ENCODE measurements at regions not wholly inside any gene's neighbourhood (a gene's known extent, or its start where the extent isn't known, plus 50 kb on each side); places are given as distances from the start of the nearest gene placed in this dataset.

- Histone ChIP-seq H3K27ac (ENCODE audit: low read depth in 1 of 2, low read length in 1 of 2) (no peak overlapping the region), H3K4me1 (ENCODE audit: control insufficient read depth in 2 of 2, insufficient read depth in 2 of 2, low read length in 2 of 2) (no peaks in the 10 kb centered on the region)
- 97% methylated on average over 3 of the region's 3 CpGs for WGBS
These were observed 277.4 kb upstream of the GRIP1 start for GRCh38 chr12:66956300-66956699.

GRCh38 chr12:66959276-66959675 lies 280.4 kb upstream of the GRIP1 start:
- Histone ChIP-seq H3K36me3 (ENCODE audit: control insufficient read depth in 2 of 2, insufficient read depth in 2 of 2, low read length in 1 of 2) (no peaks in the 10 kb centered on the region), H3K4me3 (ENCODE audit: low read length in 2 of 2) (no peak overlapping the region), H3K27me3 (ENCODE audit: control insufficient read depth in 2 of 2, insufficient read depth in 1 of 2, low read length in 1 of 2) (no peaks in the 10 kb centered on the region), H3K4me1 (ENCODE audit: control insufficient read depth in 2 of 2, insufficient read depth in 2 of 2, low read length in 2 of 2) (peaks cover 0 to under 1% of the 10 kb centered on the region in 2 donors), H3K9me3 (ENCODE audit: control insufficient read depth in 2 of 2, insufficient read depth in 1 of 2, low read length in 1 of 2) (no peaks in the 10 kb centered on the region), H3K27ac (ENCODE audit: low read depth in 1 of 2, low read length in 1 of 2) (no peak overlapping the region)
- WGBS: 88% methylated on average over 2 of the region's 2 CpGs
- no peak for DNase-seq (ENCODE audit: low read depth in 6 of 9, low spot score in 9 of 9)

More at GRCh38 chr12:66956300-66956699, 277.4 kb upstream of the GRIP1 start:
- no peaks in the 10 kb centered on the region for H3K27me3 ChIP-seq (ENCODE audit: control insufficient read depth in 2 of 2, insufficient read depth in 1 of 2, low read length in 1 of 2)
- H3K36me3 ChIP-seq (ENCODE audit: control insufficient read depth in 2 of 2, insufficient read depth in 2 of 2, low read length in 1 of 2): no peaks in the 10 kb centered on the region
- no peak for DNase-seq (ENCODE audit: low read depth in 6 of 9, low spot score in 9 of 9)
- no peaks in the 10 kb centered on the region for H3K9me3 ChIP-seq (ENCODE audit: control insufficient read depth in 2 of 2, insufficient read depth in 1 of 2, low read length in 1 of 2)
- H3K4me3 ChIP-seq (ENCODE audit: low read length in 2 of 2): no peak overlapping the region

- Histone ChIP-seq H3K27ac (ENCODE audit: low read depth in 1 of 2, low read length in 1 of 2) (no peak overlapping the region), H3K36me3 (ENCODE audit: control insufficient read depth in 2 of 2, insufficient read depth in 2 of 2, low read length in 1 of 2) (no peaks in the 10 kb centered on the region), H3K9me3 (ENCODE audit: control insufficient read depth in 2 of 2, insufficient read depth in 1 of 2, low read length in 1 of 2) (no peaks in the 10 kb centered on the region), H3K27me3 (ENCODE audit: control insufficient read depth in 2 of 2, insufficient read depth in 1 of 2, low read length in 1 of 2) (no peaks in the 10 kb centered on the region), H3K4me3 (ENCODE audit: low read length in 2 of 2) (no peak overlapping the region), H3K4me1 (ENCODE audit: control insufficient read depth in 2 of 2, insufficient read depth in 2 of 2, low read length in 2 of 2) (peaks cover 0 to 2% of the 10 kb centered on the region in 2 donors)
- WGBS: 100% methylated on average over 1 of the region's 1 CpG
- DNase-seq (ENCODE audit: low read depth in 6 of 9, low spot score in 9 of 9): no peak
These were observed 281.1 kb upstream of the GRIP1 start for GRCh38 chr12:66960006-66960405.

- Histone ChIP-seq H3K36me3 (ENCODE audit: control insufficient read depth in 2 of 2, insufficient read depth in 2 of 2, low read length in 1 of 2) (no peaks in the 10 kb centered on the region), H3K9me3 (ENCODE audit: control insufficient read depth in 2 of 2, insufficient read depth in 1 of 2, low read length in 1 of 2) (no peaks in the 10 kb centered on the region), H3K4me1 (ENCODE audit: control insufficient read depth in 2 of 2, insufficient read depth in 2 of 2, low read length in 2 of 2) (peaks cover 0 to 2% of the 10 kb centered on the region in 2 donors), H3K27me3 (ENCODE audit: control insufficient read depth in 2 of 2, insufficient read depth in 1 of 2, low read length in 1 of 2) (no peaks in the 10 kb centered on the region), H3K27ac (ENCODE audit: low read depth in 1 of 2, low read length in 1 of 2) (no peak overlapping the region), H3K4me3 (ENCODE audit: low read length in 2 of 2) (no peak overlapping the region)
- WGBS: 95% methylated on average over 6 of the region's 6 CpGs
- no peak for DNase-seq (ENCODE audit: low read depth in 6 of 9, low spot score in 9 of 9)
These were observed 282.1 kb upstream of the GRIP1 start for GRCh38 chr12:66960704-66961690.

- Histone ChIP-seq H3K9me3 (ENCODE audit: control insufficient read depth in 2 of 2, insufficient read depth in 1 of 2, low read length in 1 of 2) (no peaks in the 10 kb centered on the region), H3K4me3 (ENCODE audit: low read length in 2 of 2) (no peak overlapping the region), H3K4me1 (ENCODE audit: control insufficient read depth in 2 of 2, insufficient read depth in 2 of 2, low read length in 2 of 2) (peaks cover 0 to 2% of the 10 kb centered on the region in 2 donors), H3K27ac (ENCODE audit: low read depth in 1 of 2, low read length in 1 of 2) (no peak overlapping the region), H3K27me3 (ENCODE audit: control insufficient read depth in 2 of 2, insufficient read depth in 1 of 2, low read length in 1 of 2) (no peaks in the 10 kb centered on the region), H3K36me3 (ENCODE audit: control insufficient read depth in 2 of 2, insufficient read depth in 2 of 2, low read length in 1 of 2) (no peaks in the 10 kb centered on the region)
- peak in 1 of 9 donors; percentile 14 for DNase-seq (ENCODE audit: low read depth in 6 of 9, low spot score in 9 of 9)
- WGBS: 79% methylated on average over 9 of the region's 9 CpGs
These were observed 283.4 kb upstream of the GRIP1 start for GRCh38 chr12:66962290-66962689.

- 95% methylated on average over 4 of the region's 4 CpGs for WGBS
- Histone ChIP-seq H3K27ac (ENCODE audit: low read depth in 1 of 2, low read length in 1 of 2) (no peak overlapping the region), H3K36me3 (ENCODE audit: control insufficient read depth in 2 of 2, insufficient read depth in 2 of 2, low read length in 1 of 2) (no peaks in the 10 kb centered on the region), H3K9me3 (ENCODE audit: control insufficient read depth in 2 of 2, insufficient read depth in 1 of 2, low read length in 1 of 2) (no peaks in the 10 kb centered on the region), H3K27me3 (ENCODE audit: control insufficient read depth in 2 of 2, insufficient read depth in 1 of 2, low read length in 1 of 2) (no peaks in the 10 kb centered on the region), H3K4me1 (ENCODE audit: control insufficient read depth in 2 of 2, insufficient read depth in 2 of 2, low read length in 2 of 2) (peaks cover 0 to 2% of the 10 kb centered on the region in 2 donors), H3K4me3 (ENCODE audit: low read length in 2 of 2) (no peak overlapping the region)
- DNase-seq (ENCODE audit: low read depth in 6 of 9, low spot score in 9 of 9): peak in 1 of 9 donors; percentile 12
These were observed 285.0 kb upstream of the GRIP1 start for GRCh38 chr12:66963901-66964300.

- Histone ChIP-seq H3K4me3 (ENCODE audit: low read length in 2 of 2) (no peak overlapping the region), H3K27ac (ENCODE audit: low read depth in 1 of 2, low read length in 1 of 2) (no peak overlapping the region), H3K36me3 (ENCODE audit: control insufficient read depth in 2 of 2, insufficient read depth in 2 of 2, low read length in 1 of 2) (no peaks in the 10 kb centered on the region), H3K9me3 (ENCODE audit: control insufficient read depth in 2 of 2, insufficient read depth in 1 of 2, low read length in 1 of 2) (no peaks in the 10 kb centered on the region), H3K27me3 (ENCODE audit: control insufficient read depth in 2 of 2, insufficient read depth in 1 of 2, low read length in 1 of 2) (no peaks in the 10 kb centered on the region), H3K4me1 (ENCODE audit: control insufficient read depth in 2 of 2, insufficient read depth in 2 of 2, low read length in 2 of 2) (peaks cover 0 to 2% of the 10 kb centered on the region in 2 donors)
- peak in 8 of 9 donors; percentile 24 to 84 (median 40) for DNase-seq (ENCODE audit: low read depth in 6 of 9, low spot score in 9 of 9)
- WGBS: 3% methylated on average over 2 of the region's 2 CpGs
These were observed 285.8 kb upstream of the GRIP1 start for GRCh38 chr12:66964629-66965028.

GRCh38 chr12:66965621-66966020 lies 286.7 kb upstream of the GRIP1 start:
- 93% methylated on average over 1 of the region's 1 CpG for WGBS
- Histone ChIP-seq H3K4me1 (ENCODE audit: control insufficient read depth in 2 of 2, insufficient read depth in 2 of 2, low read length in 2 of 2) (peaks cover 0 to 2% of the 10 kb centered on the region in 2 donors), H3K27me3 (ENCODE audit: control insufficient read depth in 2 of 2, insufficient read depth in 1 of 2, low read length in 1 of 2) (no peaks in the 10 kb centered on the region), H3K27ac (ENCODE audit: low read depth in 1 of 2, low read length in 1 of 2) (no peak overlapping the region), H3K36me3 (ENCODE audit: control insufficient read depth in 2 of 2, insufficient read depth in 2 of 2, low read length in 1 of 2) (no peaks in the 10 kb centered on the region), H3K4me3 (ENCODE audit: low read length in 2 of 2) (no peak overlapping the region), H3K9me3 (ENCODE audit: control insufficient read depth in 2 of 2, insufficient read depth in 1 of 2, low read length in 1 of 2) (no peaks in the 10 kb centered on the region)
- DNase-seq (ENCODE audit: low read depth in 6 of 9, low spot score in 9 of 9): peak in 2 of 9 donors; percentile 6 to 23

GRCh38 chr12:66971816-66972215 lies 292.9 kb upstream of the GRIP1 start:
- 88% methylated on average over 5 of the region's 5 CpGs for WGBS
- H3K4me3 ChIP-seq (ENCODE audit: low read length in 2 of 2): no peak overlapping the region
- no peaks in the 10 kb centered on the region for H3K9me3 ChIP-seq (ENCODE audit: control insufficient read depth in 2 of 2, insufficient read depth in 1 of 2, low read length in 1 of 2)
- no peaks in the 10 kb centered on the region for H3K36me3 ChIP-seq (ENCODE audit: control insufficient read depth in 2 of 2, insufficient read depth in 2 of 2, low read length in 1 of 2)
- no peaks in the 10 kb centered on the region for H3K4me1 ChIP-seq (ENCODE audit: control insufficient read depth in 2 of 2, insufficient read depth in 2 of 2, low read length in 2 of 2)
- no peak overlapping the region for H3K27ac ChIP-seq (ENCODE audit: low read depth in 1 of 2, low read length in 1 of 2)
- H3K27me3 ChIP-seq (ENCODE audit: control insufficient read depth in 2 of 2, insufficient read depth in 1 of 2, low read length in 1 of 2): no peaks in the 10 kb centered on the region
- no peak for DNase-seq (ENCODE audit: low read depth in 6 of 9, low spot score in 9 of 9)

Data from thymus (tissue), 11 donors.